ENCODE measurements at regions not wholly inside any gene's neighbourhood (a gene's known extent, or its start where the extent isn't known, plus 50 kb on each side); places are given as distances from the start of the nearest gene placed in this dataset.

DNA sequence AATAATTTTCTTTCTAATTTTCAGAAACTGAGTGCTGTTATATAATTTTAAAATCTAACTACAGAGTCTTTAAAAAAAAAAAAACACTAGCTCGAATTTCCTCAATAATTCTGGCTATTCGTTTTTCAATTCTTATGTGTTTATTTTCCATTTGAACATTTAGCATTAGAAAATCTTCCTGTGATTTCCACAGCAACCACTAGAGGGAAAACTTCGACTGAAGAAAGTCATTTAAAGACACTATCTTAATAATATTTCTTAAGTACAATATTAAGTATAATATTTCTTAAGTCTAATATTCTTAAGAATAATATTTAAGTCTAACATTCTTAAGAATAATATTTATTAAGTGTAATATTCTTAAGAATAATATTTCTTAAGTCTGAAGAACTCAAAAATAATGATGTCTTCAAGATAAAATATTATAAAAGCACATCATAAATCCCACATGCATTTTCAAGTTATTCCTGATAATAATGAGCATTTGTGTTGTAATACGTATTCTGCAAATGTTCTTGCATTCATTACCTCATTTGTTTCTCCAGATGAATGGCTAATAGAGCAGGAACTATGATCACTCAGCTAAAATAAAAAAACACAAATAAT is 118.4 kb upstream of the WDR17 start:
- no peaks in the 10 kb centered on the region for H3K9me3 ChIP-seq (ENCODE audit: control insufficient read depth, insufficient read depth, low read length)
- no peaks in the 10 kb centered on the region for H3K27me3 ChIP-seq (ENCODE audit: control insufficient read depth, insufficient read depth, low read length)
- H3K4me1 ChIP-seq (ENCODE audit: control insufficient read depth, insufficient read depth, low read length), result no peaks in the 10 kb centered on the region
- H3K9ac ChIP-seq (ENCODE audit: low read depth, low read length), result no peak overlapping the region
- H3K27ac ChIP-seq (ENCODE audit: low read depth, low read length), result no peak overlapping the region
- H3K4me3 ChIP-seq (ENCODE audit: low read depth, low read length), result no peak overlapping the region
- no peaks in the 10 kb centered on the region for H3K36me3 ChIP-seq (ENCODE audit: control insufficient read depth, insufficient read depth, low read length)

DNA sequence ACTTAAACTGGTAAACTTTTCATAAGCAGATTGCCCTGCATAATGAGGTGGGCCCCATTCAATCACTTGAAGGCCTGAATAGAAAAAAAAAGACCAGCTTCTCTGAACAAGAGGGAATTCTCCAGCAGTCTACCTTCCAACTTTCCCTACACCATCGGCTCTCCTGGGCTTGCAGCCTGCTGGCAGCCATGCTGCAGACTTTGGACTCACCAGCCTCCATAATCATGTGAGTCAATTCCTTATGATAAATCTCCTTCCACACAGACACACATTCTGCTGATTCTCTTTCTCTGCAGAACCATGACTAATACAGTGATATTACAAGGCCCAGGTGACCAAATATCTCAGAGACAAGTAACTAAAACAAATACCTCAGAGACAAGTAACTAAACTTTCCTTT is 113.8 kb upstream of the WDR17 start:
- Histone ChIP-seq H3K36me3 (ENCODE audit: control insufficient read depth, insufficient read depth, low read length) (no peaks in the 10 kb centered on the region), H3K4me1 (ENCODE audit: control insufficient read depth, insufficient read depth, low read length) (no peaks in the 10 kb centered on the region), H3K4me3 (ENCODE audit: low read depth, low read length) (no peak overlapping the region)

DNA sequence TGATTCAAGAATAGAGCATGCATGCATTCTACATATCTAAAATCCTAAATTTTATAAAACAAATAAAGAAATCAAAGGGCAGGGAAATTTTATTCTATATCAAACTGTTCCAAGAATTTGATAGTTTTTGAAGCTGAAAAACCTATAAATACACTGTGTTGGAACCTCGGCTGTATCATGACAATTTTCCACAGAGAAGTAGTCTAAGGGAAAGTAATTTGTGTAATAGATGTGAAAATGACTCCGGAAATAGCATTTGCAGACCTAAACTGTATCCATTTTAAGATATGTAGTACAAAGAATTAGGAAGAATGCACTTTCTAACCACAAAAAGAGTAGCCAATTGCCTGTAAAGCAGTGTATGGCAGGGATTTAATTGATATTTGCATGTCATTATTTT is 112.5 kb upstream of the WDR17 start:
- H3K27me3 ChIP-seq (ENCODE audit: control insufficient read depth, insufficient read depth, low read length), result no peaks in the 10 kb centered on the region
- no peak overlapping the region for H3K27ac ChIP-seq (ENCODE audit: low read depth, low read length)
- no peak overlapping the region for H3K9ac ChIP-seq (ENCODE audit: low read depth, low read length)
- no peaks in the 10 kb centered on the region for H3K4me1 ChIP-seq (ENCODE audit: control insufficient read depth, insufficient read depth, low read length)
- H3K36me3 ChIP-seq (ENCODE audit: control insufficient read depth, insufficient read depth, low read length), result no peaks in the 10 kb centered on the region
- H3K9me3 ChIP-seq (ENCODE audit: control insufficient read depth, insufficient read depth, low read length), result no peaks in the 10 kb centered on the region
- H3K4me3 ChIP-seq (ENCODE audit: low read depth, low read length), result no peak overlapping the region

More for the DNA sequence above, 113.8 kb upstream of the WDR17 start:
- Histone ChIP-seq H3K9ac (ENCODE audit: low read depth, low read length) (no peak overlapping the region), H3K27me3 (ENCODE audit: control insufficient read depth, insufficient read depth, low read length) (no peaks in the 10 kb centered on the region), H3K9me3 (ENCODE audit: control insufficient read depth, insufficient read depth, low read length) (no peaks in the 10 kb centered on the region), H3K27ac (ENCODE audit: low read depth, low read length) (no peak overlapping the region)

DNA sequence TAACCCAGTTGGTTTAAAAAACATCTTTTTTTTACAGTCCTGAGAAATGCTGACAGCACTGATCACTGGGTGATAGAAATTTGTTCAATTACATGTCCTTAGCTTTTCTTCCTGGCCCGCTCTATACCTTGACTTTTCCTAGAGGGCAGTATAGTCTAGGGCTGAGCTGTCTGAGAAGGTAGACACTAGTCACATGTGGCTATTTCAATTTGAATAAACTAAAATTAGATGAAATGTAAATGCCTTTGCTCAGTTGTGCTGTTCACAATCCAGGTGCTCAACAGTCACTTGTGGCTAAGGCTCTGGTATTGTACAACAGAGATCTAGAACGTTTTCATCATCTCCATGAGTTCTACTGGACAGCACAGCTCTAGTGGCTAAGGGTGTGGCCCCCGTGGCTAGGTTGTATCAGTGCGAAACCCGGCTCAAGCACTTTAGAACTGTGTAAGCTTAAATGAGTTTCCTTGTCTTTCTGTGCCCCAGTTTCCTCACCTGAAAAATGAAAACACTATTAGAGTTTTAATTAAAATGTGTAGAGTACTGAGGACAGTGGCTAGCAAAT is 111.6 kb upstream of the WDR17 start:
- Histone ChIP-seq H3K36me3 (ENCODE audit: control insufficient read depth, insufficient read depth, low read length) (no peaks in the 10 kb centered on the region), H3K4me3 (ENCODE audit: low read depth, low read length) (no peak overlapping the region), H3K9ac (ENCODE audit: low read depth, low read length) (no peak overlapping the region), H3K9me3 (ENCODE audit: control insufficient read depth, insufficient read depth, low read length) (no peaks in the 10 kb centered on the region), H3K27ac (ENCODE audit: low read depth, low read length) (no peak overlapping the region), H3K27me3 (ENCODE audit: control insufficient read depth, insufficient read depth, low read length) (no peaks in the 10 kb centered on the region), H3K4me1 (ENCODE audit: control insufficient read depth, insufficient read depth, low read length) (no peaks in the 10 kb centered on the region)

DNA sequence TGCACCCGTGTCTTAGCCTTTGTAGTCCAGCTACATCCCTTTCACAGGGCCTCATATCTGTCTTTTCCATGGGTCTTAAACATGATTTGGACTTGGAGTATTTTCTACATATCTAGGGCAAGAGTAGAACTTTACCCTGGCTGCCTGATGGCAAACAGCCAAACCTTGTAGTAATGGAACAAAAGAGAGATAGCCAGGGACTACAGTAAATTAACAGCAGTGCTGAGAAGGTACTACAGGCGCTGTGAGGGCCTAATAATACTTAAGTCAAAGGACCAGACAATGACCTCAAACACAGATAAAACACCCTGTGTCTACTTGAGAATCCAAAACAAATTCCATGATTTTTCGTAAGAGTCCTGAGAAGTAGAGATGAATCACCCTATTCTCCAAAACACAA is 111.0 kb upstream of the WDR17 start:
- H3K9ac ChIP-seq (ENCODE audit: low read depth, low read length), result no peak overlapping the region
- H3K36me3 ChIP-seq (ENCODE audit: control insufficient read depth, insufficient read depth, low read length), result no peaks in the 10 kb centered on the region
- H3K27ac ChIP-seq (ENCODE audit: low read depth, low read length), result no peak overlapping the region
- no peak overlapping the region for H3K4me3 ChIP-seq (ENCODE audit: low read depth, low read length)
- no peaks in the 10 kb centered on the region for H3K9me3 ChIP-seq (ENCODE audit: control insufficient read depth, insufficient read depth, low read length)
- H3K4me1 ChIP-seq (ENCODE audit: control insufficient read depth, insufficient read depth, low read length), result no peaks in the 10 kb centered on the region
- H3K27me3 ChIP-seq (ENCODE audit: control insufficient read depth, insufficient read depth, low read length), result no peaks in the 10 kb centered on the region

DNA sequence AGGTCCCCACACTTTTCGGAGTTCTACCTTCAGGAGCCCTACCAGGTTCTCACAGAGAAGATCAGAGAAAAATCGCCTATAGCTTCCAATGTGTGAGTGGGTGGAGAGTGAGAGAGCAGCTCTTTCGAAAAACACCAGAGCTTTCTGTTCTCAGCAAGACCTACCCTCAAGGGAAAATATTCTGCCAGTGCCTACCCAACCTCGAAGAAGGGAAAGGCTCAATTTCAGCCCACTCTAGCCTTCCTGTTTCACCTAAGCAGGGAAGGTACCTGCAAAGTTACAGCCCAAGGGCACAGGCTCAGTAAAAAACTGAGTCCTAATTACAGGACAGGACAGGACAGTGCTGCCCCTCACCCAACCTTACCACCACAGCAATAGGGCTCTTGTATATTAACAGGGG is 104.0 kb upstream of the WDR17 start:
- Histone ChIP-seq H3K36me3 (ENCODE audit: control insufficient read depth, insufficient read depth, low read length) (no peaks in the 10 kb centered on the region), H3K9ac (ENCODE audit: low read depth, low read length) (no peak overlapping the region), H3K27ac (ENCODE audit: low read depth, low read length) (no peak overlapping the region), H3K4me1 (ENCODE audit: control insufficient read depth, insufficient read depth, low read length) (no peaks in the 10 kb centered on the region), H3K4me3 (ENCODE audit: low read depth, low read length) (no peak overlapping the region), H3K27me3 (ENCODE audit: control insufficient read depth, insufficient read depth, low read length) (no peaks in the 10 kb centered on the region), H3K9me3 (ENCODE audit: control insufficient read depth, insufficient read depth, low read length) (no peaks in the 10 kb centered on the region)

DNA sequence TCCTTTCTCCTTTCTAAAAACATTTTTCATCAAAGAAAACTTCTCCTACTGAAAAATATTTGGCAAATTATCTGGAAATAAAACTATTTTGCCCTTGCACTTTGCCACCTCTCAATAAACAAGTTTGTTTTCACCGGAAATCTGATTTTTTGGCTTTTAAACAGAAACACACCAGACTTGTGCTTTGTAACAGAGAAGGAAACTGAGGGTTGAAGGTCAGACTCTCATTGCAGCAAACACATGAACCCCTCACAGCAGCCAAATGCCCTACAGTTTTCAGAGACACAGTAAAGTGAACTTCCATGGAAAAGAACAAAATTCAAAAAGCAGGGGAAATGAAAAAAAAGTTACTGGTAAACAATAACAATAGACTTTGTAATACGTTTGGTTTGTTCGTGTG is 95.6 kb upstream of the WDR17 start:
- Histone ChIP-seq H3K27ac (ENCODE audit: low read depth, low read length) (no peak overlapping the region), H3K9ac (ENCODE audit: low read depth, low read length) (no peak overlapping the region), H3K36me3 (ENCODE audit: control insufficient read depth, insufficient read depth, low read length) (no peaks in the 10 kb centered on the region), H3K9me3 (ENCODE audit: control insufficient read depth, insufficient read depth, low read length) (peaks cover 4% of the 10 kb centered on the region; the same call in 1 of the 2 replicates), H3K27me3 (ENCODE audit: control insufficient read depth, insufficient read depth, low read length) (no peaks in the 10 kb centered on the region), H3K4me1 (ENCODE audit: control insufficient read depth, insufficient read depth, low read length) (peaks cover 33% of the 10 kb centered on the region), H3K4me3 (ENCODE audit: low read depth, low read length) (no peak overlapping the region)

DNA sequence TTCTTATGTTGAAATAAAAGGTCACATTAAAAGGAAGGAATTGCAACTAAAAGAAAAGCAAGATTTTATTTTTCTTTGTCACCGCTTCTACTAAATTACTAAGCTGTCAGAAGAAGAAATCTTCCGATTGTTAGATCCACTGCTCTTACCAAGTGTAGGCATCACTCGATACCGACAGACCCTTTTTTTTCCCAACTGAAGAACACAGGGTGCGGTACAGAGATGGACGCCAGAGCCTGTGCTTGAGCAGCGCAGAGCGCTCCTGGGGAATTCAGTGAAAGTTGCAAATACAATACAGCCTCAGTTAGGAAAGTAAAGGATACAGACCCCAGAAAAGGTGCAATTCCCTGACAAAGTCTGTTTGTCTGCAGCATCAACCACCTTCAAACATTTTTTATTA is 94.9 kb upstream of the WDR17 start:
- Histone ChIP-seq H3K9me3 (ENCODE audit: control insufficient read depth, insufficient read depth, low read length) (peaks cover 4% of the 10 kb centered on the region; the same call in 1 of the 2 replicates), H3K4me1 (ENCODE audit: control insufficient read depth, insufficient read depth, low read length) (peaks cover 33% of the 10 kb centered on the region), H3K4me3 (ENCODE audit: low read depth, low read length) (no peak overlapping the region), H3K27ac (ENCODE audit: low read depth, low read length) (no peak overlapping the region), H3K36me3 (ENCODE audit: control insufficient read depth, insufficient read depth, low read length) (no peaks in the 10 kb centered on the region), H3K27me3 (ENCODE audit: control insufficient read depth, insufficient read depth, low read length) (no peaks in the 10 kb centered on the region), H3K9ac (ENCODE audit: low read depth, low read length) (no peak overlapping the region)

DNA sequence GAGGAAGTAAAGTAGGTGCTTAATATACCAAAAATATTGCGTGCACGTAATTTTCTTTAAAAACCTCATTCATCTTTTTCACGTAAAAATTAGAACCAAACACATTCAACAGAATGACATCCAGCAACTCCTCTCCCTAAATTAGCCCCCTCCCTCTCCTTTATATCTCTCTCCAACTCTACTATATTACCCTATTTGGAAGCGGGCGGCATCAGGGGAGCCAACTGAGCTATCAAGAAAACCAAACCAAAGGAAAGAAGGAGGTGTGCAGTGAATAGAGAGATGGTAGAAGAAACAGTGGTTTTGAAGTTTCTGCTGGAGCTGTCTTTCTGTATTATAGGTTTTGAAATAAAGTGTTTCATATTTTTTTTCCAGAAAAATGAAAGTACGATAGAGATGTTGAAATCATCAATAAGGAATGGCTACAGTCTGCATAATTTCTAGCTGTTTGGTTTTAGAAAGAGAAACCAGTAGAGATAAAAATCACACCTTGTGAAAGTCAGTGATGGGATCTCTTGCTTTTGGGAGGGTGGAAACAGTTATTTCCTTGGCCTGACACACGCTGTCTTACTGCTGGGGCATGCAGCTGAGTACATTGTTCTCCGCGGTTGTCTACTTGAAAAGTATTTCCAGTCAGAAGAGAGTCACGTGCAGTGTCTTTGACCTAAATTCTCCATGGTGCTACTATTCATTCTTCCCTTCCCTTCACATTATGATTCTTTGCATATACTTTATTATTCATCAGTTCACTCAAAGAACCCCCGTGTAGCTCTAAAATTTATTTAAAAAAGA is 94.1 kb upstream of the WDR17 start:
- no peak overlapping the region for H3K4me3 ChIP-seq (ENCODE audit: low read depth, low read length)
- H3K9me3 ChIP-seq (ENCODE audit: control insufficient read depth, insufficient read depth, low read length), result peaks cover 4% of the 10 kb centered on the region; the same call in 1 of the 2 replicates
- H3K27me3 ChIP-seq (ENCODE audit: control insufficient read depth, insufficient read depth, low read length), result no peaks in the 10 kb centered on the region
- no peaks in the 10 kb centered on the region for H3K36me3 ChIP-seq (ENCODE audit: control insufficient read depth, insufficient read depth, low read length)
- peaks cover 33% of the 10 kb centered on the region for H3K4me1 ChIP-seq (ENCODE audit: control insufficient read depth, insufficient read depth, low read length)
- no peak overlapping the region for H3K9ac ChIP-seq (ENCODE audit: low read depth, low read length)
- peak overlapping the region; percentile 34 for H3K27ac ChIP-seq (ENCODE audit: low read depth, low read length)

DNA sequence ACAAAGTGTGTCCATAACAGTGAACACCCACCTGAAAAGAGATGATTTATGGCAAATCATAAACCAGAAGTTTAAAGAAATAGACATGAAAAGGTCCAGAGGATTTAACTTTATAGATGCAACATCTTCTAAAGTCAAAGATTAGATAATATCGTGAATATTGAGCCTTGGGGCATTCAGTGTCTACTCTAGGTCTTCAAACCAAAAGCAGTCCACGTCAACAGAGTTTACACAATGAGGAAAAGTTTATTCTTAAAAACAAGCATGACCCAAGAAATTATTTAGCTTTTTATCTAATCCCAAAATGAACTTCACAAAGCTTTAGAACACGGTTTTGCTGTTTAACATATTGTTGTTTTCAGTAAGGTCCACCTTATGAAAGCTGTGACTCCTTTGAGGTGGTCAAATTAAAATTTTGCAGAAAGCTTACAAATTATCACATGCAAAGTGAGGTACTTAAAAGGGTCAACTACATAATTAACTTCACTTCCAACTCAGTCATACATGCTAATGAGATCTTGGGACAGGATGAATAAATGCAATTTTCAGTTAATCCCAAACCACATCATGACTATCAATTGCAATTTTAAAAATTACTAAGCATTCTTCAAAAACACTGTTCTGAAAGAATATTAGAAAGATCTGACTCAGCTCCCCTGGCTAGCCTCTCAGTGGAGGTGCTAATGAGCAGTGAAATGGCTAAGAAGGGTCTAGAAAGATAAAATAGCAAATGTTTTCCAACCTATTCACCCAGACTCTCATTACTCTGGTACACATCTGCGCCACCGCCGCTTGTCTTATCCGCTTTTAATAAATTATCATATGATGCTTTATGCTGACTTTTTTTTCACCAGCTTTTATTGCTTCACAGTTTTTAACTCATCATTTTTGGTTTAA is 92.4 kb upstream of the WDR17 start:
- Histone ChIP-seq H3K4me1 (ENCODE audit: control insufficient read depth, insufficient read depth, low read length) (peaks cover 33% of the 10 kb centered on the region), H3K9me3 (ENCODE audit: control insufficient read depth, insufficient read depth, low read length) (no peaks in the 10 kb centered on the region), H3K4me3 (ENCODE audit: low read depth, low read length) (no peak overlapping the region), H3K27me3 (ENCODE audit: control insufficient read depth, insufficient read depth, low read length) (no peaks in the 10 kb centered on the region), H3K27ac (ENCODE audit: low read depth, low read length) (no peak overlapping the region), H3K36me3 (ENCODE audit: control insufficient read depth, insufficient read depth, low read length) (no peaks in the 10 kb centered on the region), H3K9ac (ENCODE audit: low read depth, low read length) (no peak overlapping the region)
